ENCODE measurements at regions not wholly inside any gene's neighbourhood (a gene's known extent, or its start where the extent isn't known, plus 50 kb on each side); places are given as distances from the start of the nearest gene placed in this dataset.
A peak's percentile ranks its signal among the peaks of the same experiment; 100 is the strongest.

GRCh38 chr3:39757307-39757706, 52.1 kb upstream of the MYRIP start:
- peak in 1 of 4 donors; percentile 47 for ATAC-seq
- Histone ChIP-seq H3K4me1 (peaks cover 0 to 3% (median 0%) of the 10 kb centered on the region in 12 donors), H3K36me3 (no peaks in the 10 kb centered on the region), H3K27me3 (no peaks in the 10 kb centered on the region), H3K27ac (no peak overlapping the region), H3K9me3 (no peaks in the 10 kb centered on the region), H3K4me3 (no peak overlapping the region)
- no peak for TF ChIP-seq CTCF (IDR thresholded peaks at IDR 0.05)
- TF ChIP-seq POLR2A (IDR thresholded peaks at IDR 0.05), result no peak
- intact Hi-C loops (cut with DNase I), result no loop called here
- no peak for DNase-seq
- 44 to 63% (median 53%) methylated on average over 2 of the region's 2 CpGs for WGBS, 4 donors

Measured in heart left ventricle (tissue), 16 donors.